ENCODE measurements at regions not wholly inside any gene's neighbourhood (a gene's known extent, or its start where the extent isn't known, plus 50 kb on each side); places are given as distances from the start of the nearest gene placed in this dataset.

DNA sequence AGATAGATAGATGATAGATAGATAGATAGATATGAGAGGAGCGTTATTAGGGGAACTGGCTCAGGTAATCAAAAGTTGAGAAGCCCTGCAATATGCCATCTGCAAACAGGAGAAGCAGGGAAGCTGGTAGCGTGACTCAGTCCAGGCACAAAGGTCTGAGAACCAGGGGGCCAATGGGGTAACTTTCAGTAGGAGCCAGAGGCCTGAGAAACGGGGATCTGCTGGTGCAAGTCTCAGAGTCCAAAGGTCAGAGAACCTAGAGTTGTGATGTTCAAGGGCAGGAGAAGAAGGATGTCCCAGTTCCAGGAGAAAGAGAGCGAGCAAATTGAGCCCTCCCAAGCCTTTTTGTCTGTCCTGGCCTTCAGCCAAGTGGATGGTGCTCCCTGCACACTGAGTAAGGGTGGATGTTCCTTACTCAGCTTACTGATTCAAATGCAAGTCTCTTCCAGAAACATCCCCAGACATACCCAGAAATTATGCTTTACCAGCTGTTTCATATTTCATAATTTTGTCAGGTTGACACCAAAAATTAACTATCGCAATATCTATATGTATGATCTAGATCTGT is 52.5 kb upstream of the SLC22A11 start:
- no peaks in the 10 kb centered on the region for H3K4me1 Mint-ChIP-seq
- H3K36me3 Mint-ChIP-seq = no peaks in the 10 kb centered on the region
- H3K27me3 Mint-ChIP-seq = peaks cover 4% of the 10 kb centered on the region
- no peak for DNase-seq
- H3K27ac Mint-ChIP-seq = no peak overlapping the region
- H3K9me3 Mint-ChIP-seq = no peaks in the 10 kb centered on the region
- no peak overlapping the region for H3K4me3 Mint-ChIP-seq

DNA sequence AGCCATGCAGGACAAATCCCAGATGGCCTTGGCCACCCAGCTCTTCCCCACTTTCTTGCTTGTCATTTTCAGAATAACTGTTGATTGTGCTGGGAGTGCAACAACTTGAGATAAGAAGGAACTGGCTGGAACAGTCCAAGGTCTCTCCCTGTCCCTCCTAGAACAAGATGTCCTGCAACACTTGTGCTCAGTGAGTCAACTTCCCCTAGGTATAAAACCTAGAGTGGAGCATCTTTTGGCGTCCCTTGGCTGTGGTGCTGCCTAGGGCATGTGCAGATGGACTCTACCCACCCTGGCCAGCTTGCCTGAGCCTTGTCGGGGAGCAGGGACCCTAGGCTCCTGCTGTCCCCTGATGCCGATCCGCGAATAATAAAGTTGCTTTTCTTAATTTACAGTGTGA is 50.7 kb upstream of the SLC22A11 start:
- Mint-ChIP-seq H3K27ac (no peak overlapping the region), H3K4me3 (no peak overlapping the region), H3K27me3 (no peaks in the 10 kb centered on the region), H3K4me1 (no peaks in the 10 kb centered on the region), H3K9me3 (no peaks in the 10 kb centered on the region), H3K36me3 (no peaks in the 10 kb centered on the region)
- DNase-seq = no peak
